ENCODE measurements at regions not wholly inside any gene's neighbourhood (a gene's known extent, or its start where the extent isn't known, plus 50 kb on each side); places are given as distances from the start of the nearest gene placed in this dataset.

GRCh38 chr10:94198324-94198723 is 164.4 kb downstream of the NOC3L start:
- H3K27ac ChIP-seq (ENCODE audit: low read depth, low read length), result no peak overlapping the region
- peaks cover 22% of the 10 kb centered on the region for H3K9me3 ChIP-seq (ENCODE audit: control insufficient read depth, low read length)
- Mint-ChIP-seq H3K36me3 (ENCODE audit: low read depth) (peaks cover 14% of the 10 kb centered on the region), H3K27me3 (ENCODE audit: insufficient read depth) (no peaks in the 10 kb centered on the region), H3K4me1 (peaks cover 14% of the 10 kb centered on the region), H3K9me3 (peaks cover 13% of the 10 kb centered on the region), H3K27ac (no peak overlapping the region), H3K4me3 (no peak overlapping the region)
- H3K27me3 ChIP-seq (ENCODE audit: control insufficient read depth, insufficient read depth, low read length, poor library complexity, severe bottlenecking), result no peaks in the 10 kb centered on the region
- H3K36me3 ChIP-seq (ENCODE audit: control insufficient read depth, insufficient read depth, low read length), result peaks cover 18% of the 10 kb centered on the region
- no peak overlapping the region for H3K9ac ChIP-seq (ENCODE audit: extremely low read depth, low read length, poor library complexity, severe bottlenecking)
- peaks cover 2% of the 10 kb centered on the region for H3K4me1 ChIP-seq (ENCODE audit: control insufficient read depth, insufficient read depth, low read length)
- DNase-seq, result no peak
- H3K4me3 ChIP-seq (ENCODE audit: low read length), result no peak overlapping the region
- no peak for TF ChIP-seq CTCF (conservative IDR thresholded peaks at IDR 0.05)
- 83 to 100% methylated on average over 2 of the region's 2 CpGs for WGBS, 2 experiments (ENCODE audit: insufficient coverage in 1 of 2, insufficient read length in 1 of 2)

- Histone ChIP-seq H3K27me3 (ENCODE audit: control insufficient read depth, insufficient read depth, low read length, poor library complexity, severe bottlenecking) (no peaks in the 10 kb centered on the region), H3K4me1 (ENCODE audit: control insufficient read depth, insufficient read depth, low read length) (no peaks in the 10 kb centered on the region), H3K9ac (ENCODE audit: extremely low read depth, low read length, poor library complexity, severe bottlenecking) (no peak overlapping the region), H3K27ac (ENCODE audit: low read depth, low read length) (no peak overlapping the region), H3K9me3 (ENCODE audit: control insufficient read depth, low read length) (peaks cover 22% of the 10 kb centered on the region), H3K36me3 (ENCODE audit: control insufficient read depth, insufficient read depth, low read length) (peaks cover 22% of the 10 kb centered on the region), H3K4me3 (ENCODE audit: low read length) (no peak overlapping the region)
- 37 to 45% methylated on average over 4 to 5 of the region's 5 CpGs for WGBS, 2 experiments (ENCODE audit: insufficient coverage in 1 of 2, insufficient read length in 1 of 2)
- Mint-ChIP-seq H3K27me3 (ENCODE audit: insufficient read depth) (no peaks in the 10 kb centered on the region), H3K4me3 (no peak overlapping the region), H3K9me3 (peaks cover 13% of the 10 kb centered on the region), H3K4me1 (peaks cover 2% of the 10 kb centered on the region), H3K36me3 (ENCODE audit: low read depth) (peaks cover 14% of the 10 kb centered on the region), H3K27ac (no peak overlapping the region)
- no peak for DNase-seq
- no peak for TF ChIP-seq CTCF (conservative IDR thresholded peaks at IDR 0.05)
Observed at GRCh38 chr10:94199565-94199964, 163.2 kb downstream of the NOC3L start.

- no peak overlapping the region for H3K27ac ChIP-seq (ENCODE audit: low read depth, low read length)
- H3K36me3 ChIP-seq (ENCODE audit: control insufficient read depth, insufficient read depth, low read length), result peaks cover 22% of the 10 kb centered on the region
- H3K27me3 ChIP-seq (ENCODE audit: control insufficient read depth, insufficient read depth, low read length, poor library complexity, severe bottlenecking), result no peaks in the 10 kb centered on the region
- no peaks in the 10 kb centered on the region for H3K27me3 Mint-ChIP-seq (ENCODE audit: insufficient read depth)
- H3K9me3 ChIP-seq (ENCODE audit: control insufficient read depth, low read length), result peaks cover 22% of the 10 kb centered on the region
- TF ChIP-seq CTCF (conservative IDR thresholded peaks at IDR 0.05), result no peak
- no peak for DNase-seq
- H3K36me3 Mint-ChIP-seq (ENCODE audit: low read depth), result peaks cover 14% of the 10 kb centered on the region
- H3K4me1 Mint-ChIP-seq, result no peaks in the 10 kb centered on the region
- no peak overlapping the region for H3K9ac ChIP-seq (ENCODE audit: extremely low read depth, low read length, poor library complexity, severe bottlenecking)
- 40 to 97% methylated on average over 1 to 2 of the region's 2 CpGs for whole genome bisulfite sequencing, 2 experiments (ENCODE audit: insufficient coverage in 1 of 2, insufficient read length in 1 of 2)
- H3K9me3 Mint-ChIP-seq, result peaks cover 13% of the 10 kb centered on the region
- no peaks in the 10 kb centered on the region for H3K4me1 ChIP-seq (ENCODE audit: control insufficient read depth, insufficient read depth, low read length)
- H3K4me3 Mint-ChIP-seq, result no peak overlapping the region
- no peak overlapping the region for H3K4me3 ChIP-seq (ENCODE audit: low read length)
- H3K27ac Mint-ChIP-seq, result no peak overlapping the region
Observed at GRCh38 chr10:94200146-94200837, 162.4 kb downstream of the NOC3L start.
